Uterus (tissue), 3 donors: ENCODE measurements at regions not wholly inside any gene's neighbourhood (a gene's known extent, or its start where the extent isn't known, plus 50 kb on each side); places are given as distances from the start of the nearest gene placed in this dataset.

ENCODE experiments used
- DNase-seq, 2 donors: peaks; one replicate each; pipeline ENCODE4 v3.0.0-alpha.2; 2019 to 2020
- H3K27ac ChIP-seq, 2 donors: fragments of 200-600 bp; sonication (generic); 1 replicate in 1 of 2; 2 replicates in 1 of 2; pipeline ENCODE4 v1.5.1; 2016 to 2018
- H3K27me3 ChIP-seq, 2 donors: fragments of 200-600 bp; sonication (generic); one replicate each; pipeline ENCODE4 v1.5.1; 2018 to 2019; ENCODE audit warnings: control low read depth in 1 of 2
- H3K36me3 ChIP-seq, 2 donors: fragments of 200-600 bp; sonication (generic); one replicate each; pipeline ENCODE4 v1.5.1; 2019; ENCODE audit warnings: control low read depth in 1 of 2
- H3K4me1 ChIP-seq, 2 donors: fragments of 200-600 bp; sonication (generic); one replicate each; pipeline ENCODE4 v1.5.1; 2018 to 2019; ENCODE audit warnings: control low read depth in 1 of 2
- H3K4me3 ChIP-seq, 2 donors: fragments of 200-600 bp; sonication (generic); 1 replicate in 1 of 2; 2 replicates in 1 of 2; pipeline ENCODE4 v1.5.1; 2018 to 2019; ENCODE audit warnings: mild to moderate bottlenecking in 1 of 2
- H3K9me3 ChIP-seq, 2 donors: fragments of 200-600 bp; sonication (generic); one replicate each; pipeline ENCODE4 v1.5.1; 2019; ENCODE audit warnings: control low read depth in 1 of 2
- POLR2A ChIP-seq, 2 donors: fragments of 450-650 bp; IDR thresholded peaks; one replicate each; pipeline ENCODE4 v1.6.1; 2016; ENCODE audit warnings: antibody characterized with exemption in 2 of 2, mild to moderate bottlenecking in 1 of 2, moderate library complexity in 1 of 2
- intact Hi-C: fragments of 100-400 bp; cut with DNase I; formaldehyde crosslinking; loops from one replicate; pipeline ENCODE4 v1.15.1; 2023; ENCODE audit warnings: low total_unique reads
- TF ChIP-seq, protein P1 (sequence below), 4 experiments: fragments of 200-600 bp in 2 of 4; fragments of 450-650 bp in 2 of 4; sonication (generic) in 2 of 4; IDR thresholded peaks; one replicate each; pipeline ENCODE4 v1.5.1; 2016 to 2019; ENCODE audit warnings: antibody characterized with exemption in 4 of 4, mild to moderate bottlenecking in 2 of 4, moderate library complexity in 1 of 4
- donor health status: DM: yes; HTN: yes; CAD: no.

GRCh38 chr12:59887178-59887577, 291.3 kb downstream of the SLC16A7 start:
- no peak for TF ChIP-seq POLR2A (IDR thresholded peaks at IDR 0.05)
- TF ChIP-seq, protein P1, sequence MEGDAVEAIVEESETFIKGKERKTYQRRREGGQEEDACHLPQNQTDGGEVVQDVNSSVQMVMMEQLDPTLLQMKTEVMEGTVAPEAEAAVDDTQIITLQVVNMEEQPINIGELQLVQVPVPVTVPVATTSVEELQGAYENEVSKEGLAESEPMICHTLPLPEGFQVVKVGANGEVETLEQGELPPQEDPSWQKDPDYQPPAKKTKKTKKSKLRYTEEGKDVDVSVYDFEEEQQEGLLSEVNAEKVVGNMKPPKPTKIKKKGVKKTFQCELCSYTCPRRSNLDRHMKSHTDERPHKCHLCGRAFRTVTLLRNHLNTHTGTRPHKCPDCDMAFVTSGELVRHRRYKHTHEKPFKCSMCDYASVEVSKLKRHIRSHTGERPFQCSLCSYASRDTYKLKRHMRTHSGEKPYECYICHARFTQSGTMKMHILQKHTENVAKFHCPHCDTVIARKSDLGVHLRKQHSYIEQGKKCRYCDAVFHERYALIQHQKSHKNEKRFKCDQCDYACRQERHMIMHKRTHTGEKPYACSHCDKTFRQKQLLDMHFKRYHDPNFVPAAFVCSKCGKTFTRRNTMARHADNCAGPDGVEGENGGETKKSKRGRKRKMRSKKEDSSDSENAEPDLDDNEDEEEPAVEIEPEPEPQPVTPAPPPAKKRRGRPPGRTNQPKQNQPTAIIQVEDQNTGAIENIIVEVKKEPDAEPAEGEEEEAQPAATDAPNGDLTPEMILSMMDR (IDR thresholded peaks at IDR 0.05): no peak
- intact Hi-C loops: no loop called here
- H3K27ac ChIP-seq: no peak overlapping the region
- no peaks in the 10 kb centered on the region for H3K36me3 ChIP-seq
- no peaks in the 10 kb centered on the region for H3K27me3 ChIP-seq
- no peak for DNase-seq
- no peak overlapping the region for H3K4me3 ChIP-seq
- H3K9me3 ChIP-seq: no peaks in the 10 kb centered on the region
- no peaks in the 10 kb centered on the region for H3K4me1 ChIP-seq

DNA sequence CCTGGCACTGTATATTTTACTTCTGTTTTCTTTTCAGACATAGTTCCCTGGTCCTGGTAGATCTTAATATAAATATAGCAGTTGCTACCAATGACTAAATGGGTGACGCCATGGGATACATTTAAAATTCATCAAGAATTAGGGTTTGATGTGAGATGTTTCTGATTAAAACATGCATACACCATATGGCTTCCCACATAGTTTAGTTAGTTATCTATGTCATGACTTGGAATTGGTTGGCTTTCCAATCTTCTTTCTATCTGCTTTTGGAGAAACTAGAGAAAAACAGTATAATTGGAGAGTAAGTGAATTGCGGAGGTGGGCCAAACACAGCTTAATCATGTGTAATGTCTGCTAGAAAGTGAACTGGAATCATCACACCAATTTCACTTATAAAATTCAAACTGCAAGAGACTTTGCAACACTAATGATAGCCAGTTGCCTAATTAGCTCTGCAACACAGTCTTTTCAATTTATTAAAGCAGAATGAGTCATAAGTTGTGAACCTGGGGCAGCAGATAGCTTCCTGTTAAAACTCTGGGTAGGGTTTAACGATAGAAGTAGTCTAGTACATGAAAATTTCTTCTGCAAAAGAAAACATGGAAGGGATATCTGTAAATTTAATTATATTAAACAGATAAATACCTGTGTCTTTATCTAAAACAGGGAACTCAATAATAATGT, 295.2 kb downstream of the SLC16A7 start:
- Histone ChIP-seq H3K4me3 (no peak overlapping the region), H3K27me3 (no peaks in the 10 kb centered on the region), H3K4me1 (no peaks in the 10 kb centered on the region), H3K27ac (no peak overlapping the region), H3K36me3 (no peaks in the 10 kb centered on the region), H3K9me3 (no peaks in the 10 kb centered on the region)
- TF ChIP-seq, protein P1 (IDR thresholded peaks at IDR 0.05): no peak
- no peak for TF ChIP-seq POLR2A (IDR thresholded peaks at IDR 0.05)
- DNase-seq: no peak
- intact Hi-C loops: no loop called here

GRCh38 chr12:59895166-59895775, 299.4 kb downstream of the SLC16A7 start:
- Histone ChIP-seq H3K36me3 (no peaks in the 10 kb centered on the region), H3K4me1 (no peaks in the 10 kb centered on the region), H3K27ac (no peak overlapping the region), H3K9me3 (no peaks in the 10 kb centered on the region), H3K4me3 (no peak overlapping the region), H3K27me3 (no peaks in the 10 kb centered on the region)
- no peak for DNase-seq
- intact Hi-C loops: no loop called here
- TF ChIP-seq, protein P1 (IDR thresholded peaks at IDR 0.05): no peak
- no peak for TF ChIP-seq POLR2A (IDR thresholded peaks at IDR 0.05)

DNA sequence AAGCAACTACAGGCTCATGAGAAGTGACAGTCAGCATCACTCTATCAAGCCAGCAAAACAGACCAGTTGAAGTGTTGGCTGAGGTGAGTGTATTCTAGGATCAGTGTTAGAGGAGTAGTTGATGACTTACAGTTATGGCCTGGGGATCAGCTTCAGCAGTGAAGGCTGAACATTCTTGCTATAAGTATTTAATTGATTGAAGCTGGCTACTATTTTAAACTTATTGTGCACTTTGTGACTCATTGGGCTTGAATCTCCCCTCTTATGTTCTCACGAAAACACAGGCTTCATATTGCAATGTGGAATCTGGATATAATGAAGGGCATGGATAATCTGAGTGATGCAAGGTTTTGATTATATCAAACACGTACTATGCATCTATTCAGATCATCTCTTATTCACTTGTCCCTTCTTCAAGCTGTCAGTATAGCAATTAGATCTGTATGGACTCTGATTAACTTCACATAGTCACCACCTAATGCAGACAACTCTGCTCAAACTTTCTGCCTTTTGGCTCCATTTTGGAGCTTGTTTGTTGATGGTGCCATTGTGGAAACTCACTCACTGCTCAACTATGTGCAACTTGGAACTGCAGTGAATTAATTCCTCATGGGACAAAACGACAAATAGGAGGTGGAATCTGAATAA, 309.2 kb downstream of the SLC16A7 start:
- no peaks in the 10 kb centered on the region for H3K4me1 ChIP-seq
- no peak overlapping the region for H3K27ac ChIP-seq
- intact Hi-C loops: no loop called here
- no peak for DNase-seq
- H3K4me3 ChIP-seq: no peak overlapping the region
- no peaks in the 10 kb centered on the region for H3K36me3 ChIP-seq
- H3K9me3 ChIP-seq: no peaks in the 10 kb centered on the region
- TF ChIP-seq, protein P1 (IDR thresholded peaks at IDR 0.05): no peak
- no peak for TF ChIP-seq POLR2A (IDR thresholded peaks at IDR 0.05)
- H3K27me3 ChIP-seq: no peaks in the 10 kb centered on the region

DNA sequence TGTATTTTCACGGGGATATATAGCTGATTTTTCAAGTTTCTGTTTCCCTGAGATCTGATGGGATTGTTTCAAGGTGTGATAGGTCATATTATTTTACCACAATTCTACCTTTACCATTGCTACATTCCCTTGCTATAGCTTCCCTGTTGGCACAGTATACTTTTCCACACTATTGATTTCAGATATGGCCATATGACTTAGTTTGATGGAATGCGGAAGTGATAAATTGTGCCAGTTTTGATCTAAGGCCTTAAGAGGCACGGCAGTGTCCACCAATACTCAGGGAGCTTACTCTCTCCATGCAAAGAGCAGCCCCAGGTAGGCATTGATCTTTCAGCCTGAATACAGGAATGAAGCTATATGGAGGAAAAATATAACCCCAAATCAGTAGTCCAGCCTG, 315.7 kb downstream of the SLC16A7 start:
- Histone ChIP-seq H3K27me3 (no peaks in the 10 kb centered on the region), H3K4me3 (no peak overlapping the region), H3K4me1 (no peaks in the 10 kb centered on the region), H3K9me3 (no peaks in the 10 kb centered on the region), H3K27ac (no peak overlapping the region), H3K36me3 (no peaks in the 10 kb centered on the region)
- TF ChIP-seq, protein P1 (IDR thresholded peaks at IDR 0.05): no peak
- no peak for TF ChIP-seq POLR2A (IDR thresholded peaks at IDR 0.05)
- no peak for DNase-seq
- intact Hi-C loops: no loop called here
